H1 (cell line): ENCODE measurements at regions not wholly inside any gene's neighbourhood (a gene's known extent, or its start where the extent isn't known, plus 50 kb on each side); places are given as distances from the start of the nearest gene placed in this dataset.
"Not testable (repeated sequence)": the region's sequence is repeated elsewhere in the genome, so short reads cannot be mapped to it uniquely, and the experiment has no call there.

ENCODE experiments used
- CTCF ChIA-PET: fragments of 300-600 bp; sonication (Branson Sonifier 250); formaldehyde crosslinking; loops from one replicate; lab custom pipeline; 2021; ENCODE audit not compliant: partially characterized antibody; lab: Charles Lee
- POLR2A ChIA-PET: fragments of 300-600 bp; sonication (Branson Sonifier 250); formaldehyde crosslinking; loops from one replicate; lab custom pipeline; 2021; ENCODE audit warnings: inconsistent platforms; ENCODE audit not compliant: partially characterized antibody; lab: Charles Lee
- DNase-seq, 2 experiments: peaks; one replicate each; pipeline versions ENCODE4 v3.0.0 to v3.0.0-alpha.2; 2010 to 2022; ENCODE audit warnings: low spot score in 2 of 2, low read depth in 1 of 2, mixed read lengths in 1 of 2
- FAIRE-seq: peaks from 2 replicates; lab custom pipeline; 2011; peaks lifted over from hg19 to GRCh38; lab: Jason Lieb, UNC
- H2AFZ ChIP-seq: 2 replicates; pipeline ENCODE4 v1.8.1; 2012; ENCODE audit warnings: low read length, inconsistent platforms
- H2AK5ac ChIP-seq: 2 replicates; pipeline ENCODE4 v1.6.1; 2013; ENCODE audit warnings: low read depth, low read length
- H2BK120ac ChIP-seq: replicated peaks from 2 replicates; pipeline ENCODE3; 2013; ENCODE audit warnings: low read depth, low read length, inconsistent platforms
- H2BK12ac ChIP-seq: 2 replicates; pipeline ENCODE4 v1.6.1; 2013; ENCODE audit warnings: low read depth, low read length
- H2BK15ac ChIP-seq: 2 replicates; pipeline ENCODE4 v1.6.1; 2013; ENCODE audit warnings: low read length
- H2BK20ac ChIP-seq: 2 replicates; pipeline ENCODE4 v1.6.1; 2013; ENCODE audit warnings: low read length
- H2BK5ac ChIP-seq: 2 replicates; pipeline ENCODE4 v1.6.1; 2013; ENCODE audit warnings: low read depth, low read length
- H3K14ac ChIP-seq: 2 replicates; pipeline ENCODE4 v1.6.1; 2013; ENCODE audit warnings: inconsistent platforms; ENCODE audit not compliant: insufficient read length
- H3K18ac ChIP-seq: 2 replicates; pipeline ENCODE4 v1.6.1; 2013; ENCODE audit warnings: low read length; ENCODE audit errors: extremely low read depth
- H3K23ac ChIP-seq: 2 replicates; pipeline ENCODE4 v1.6.1; 2013; ENCODE audit warnings: inconsistent platforms; ENCODE audit not compliant: insufficient read length
- H3K23me2 ChIP-seq: 2 replicates; pipeline ENCODE4 v1.6.1; 2013; ENCODE audit warnings: low read depth, low read length
- H3K27ac ChIP-seq: 2 replicates; pipeline ENCODE4 v1.6.1; 2011; ENCODE audit warnings: low read depth, low read length, inconsistent platforms
- H3K27me3 ChIP-seq, 4 experiments: replicated peaks in 1 of 4; 1 replicate in 1 of 4; 2 replicates in 3 of 4; pipeline versions ENCODE4 v1.6.1 to v1.8.1; 2011 to 2013; ENCODE audit warnings: low read length in 3 of 4, mild to moderate bottlenecking in 3 of 4, inconsistent platforms in 2 of 4, mixed read lengths in 2 of 4, moderate library complexity in 1 of 4; ENCODE audit not compliant: control insufficient read depth in 3 of 4, insufficient read depth in 3 of 4; ENCODE audit errors: extremely low read depth in 1 of 4
- H3K36me3 ChIP-seq, 4 experiments: 2 replicates each; pipeline versions ENCODE4 v1.6.1 to v1.8.1; 2011 to 2013; ENCODE audit warnings: mild to moderate bottlenecking in 4 of 4, low read length in 3 of 4, moderate library complexity in 2 of 4, control low read depth in 1 of 4, inconsistent platforms in 1 of 4; ENCODE audit not compliant: insufficient read depth in 4 of 4, control insufficient read depth in 2 of 4
- H3K4ac ChIP-seq: replicated peaks from 2 replicates; pipeline ENCODE3; 2013; ENCODE audit warnings: low read length, low read depth, mixed read lengths, inconsistent platforms; ENCODE audit not compliant: insufficient read length
- H3K4me1 ChIP-seq, 4 experiments: replicated peaks in 1 of 4; 1 replicate in 1 of 4; 2 replicates in 3 of 4; pipeline versions ENCODE4 v1.6.1 to v1.8.1; 2011 to 2013; ENCODE audit warnings: low read length in 3 of 4, inconsistent platforms in 2 of 4, mixed read lengths in 1 of 4; ENCODE audit not compliant: insufficient read depth in 4 of 4, control insufficient read depth in 3 of 4
- H3K4me2 ChIP-seq, 2 experiments: 2 replicates each; pipeline versions ENCODE4 v1.6.1 to v1.8.1; 2011 to 2013; ENCODE audit warnings: low read depth in 2 of 2, low read length in 2 of 2, control low read depth in 1 of 2, inconsistent platforms in 1 of 2, mild to moderate bottlenecking in 1 of 2; ENCODE audit not compliant: insufficient read depth in 1 of 2
- H3K4me3 ChIP-seq, 4 experiments: fragments of 200-600, 300-600 bp in 1 of 4; sonication (generic), shearing (Covaris generic), sonication (Bioruptor Twin) in 1 of 4; 2 replicates each; pipeline versions ENCODE4 v1.5.1 to v1.8.1; 2011 to 2016; ENCODE audit warnings: low read length in 4 of 4, low read depth in 3 of 4, control low read depth in 2 of 4, inconsistent platforms in 2 of 4, mild to moderate bottlenecking in 2 of 4, mixed read lengths in 1 of 4, moderate library complexity in 1 of 4; ENCODE audit not compliant: insufficient read depth in 2 of 4; ENCODE audit errors: extremely low read depth in 1 of 4
- H3K56ac ChIP-seq: replicated peaks from 2 replicates; pipeline ENCODE3; 2013; ENCODE audit warnings: low read depth, mild to moderate bottlenecking, mixed read lengths, low read length, inconsistent platforms; ENCODE audit not compliant: insufficient read length
- H3K79me1 ChIP-seq: 2 replicates; pipeline ENCODE4 v1.6.1; 2013; ENCODE audit warnings: low read depth, low read length, control low read depth
- H3K79me2 ChIP-seq, 2 experiments: 2 replicates each; pipeline versions ENCODE4 v1.6.1 to v1.8.1; 2012 to 2013; ENCODE audit warnings: low read length in 2 of 2, mild to moderate bottlenecking in 2 of 2, inconsistent platforms in 1 of 2; ENCODE audit not compliant: insufficient read depth in 2 of 2, control insufficient read depth in 1 of 2
- H3K9ac ChIP-seq, 4 experiments: replicated peaks in 1 of 4; 1 replicate in 1 of 4; 2 replicates in 3 of 4; pipeline versions ENCODE4 v1.6.1 to v1.8.1; 2011 to 2013; ENCODE audit warnings: low read depth in 3 of 4, low read length in 3 of 4, control low read depth in 2 of 4, mild to moderate bottlenecking in 2 of 4, moderate library complexity in 2 of 4, inconsistent platforms in 1 of 4; ENCODE audit errors: extremely low read depth in 1 of 4
- H3K9me3 ChIP-seq, 2 experiments: 2 replicates each; pipeline versions ENCODE4 v1.6.1 to v1.8.1; 2012 to 2013; ENCODE audit warnings: mild to moderate bottlenecking in 2 of 2, moderate library complexity in 2 of 2, control low read depth in 1 of 2, inconsistent platforms in 1 of 2, low read depth in 1 of 2, low read length in 1 of 2, mixed read lengths in 1 of 2; ENCODE audit not compliant: insufficient read depth in 2 of 2
- H4K20me1 ChIP-seq, 2 experiments: replicated peaks in 1 of 2; 2 replicates each; pipeline versions ENCODE3 to v1.8.1; 2011 to 2013; ENCODE audit warnings: inconsistent platforms in 2 of 2, low read length in 2 of 2, mild to moderate bottlenecking in 1 of 2; ENCODE audit not compliant: insufficient read depth in 2 of 2, control insufficient read depth in 1 of 2
- H4K5ac ChIP-seq: 2 replicates; pipeline ENCODE4 v1.6.1; 2013; ENCODE audit warnings: low read length, low read depth, mixed read lengths, inconsistent platforms; ENCODE audit not compliant: insufficient read length
- H4K8ac ChIP-seq: 2 replicates; pipeline ENCODE4 v1.8.0; 2013; ENCODE audit warnings: mild to moderate bottlenecking, moderate library complexity, low read length, inconsistent platforms; ENCODE audit not compliant: insufficient read depth; ENCODE audit errors: extremely low read depth
- H4K91ac ChIP-seq: replicated peaks from 2 replicates; pipeline ENCODE3; 2013; ENCODE audit warnings: low read length, mixed read lengths, inconsistent platforms; ENCODE audit not compliant: insufficient read length
- WGBS, 2 experiments: shearing (Covaris generic) in 1 of 2; methylation state at CpG; one replicate each; pipeline versions ENCODE4 v1.1.6 to v1.1.7; 2013 to 2015; ENCODE audit warnings: low lambda C conversion rate in 2 of 2, mixed read lengths in 2 of 2, inconsistent platforms in 1 of 2, low coverage in 1 of 2, missing lambda C conversion rate in 1 of 2; ENCODE audit not compliant: insufficient replicate concordance in 2 of 2, insufficient coverage in 1 of 2, insufficient read length in 1 of 2; ENCODE audit errors: extremely low coverage in 1 of 2, missing lambda C conversion rate in 1 of 2; 5-methylcytosine and 5-hydroxymethylcytosine counted together

DNA sequence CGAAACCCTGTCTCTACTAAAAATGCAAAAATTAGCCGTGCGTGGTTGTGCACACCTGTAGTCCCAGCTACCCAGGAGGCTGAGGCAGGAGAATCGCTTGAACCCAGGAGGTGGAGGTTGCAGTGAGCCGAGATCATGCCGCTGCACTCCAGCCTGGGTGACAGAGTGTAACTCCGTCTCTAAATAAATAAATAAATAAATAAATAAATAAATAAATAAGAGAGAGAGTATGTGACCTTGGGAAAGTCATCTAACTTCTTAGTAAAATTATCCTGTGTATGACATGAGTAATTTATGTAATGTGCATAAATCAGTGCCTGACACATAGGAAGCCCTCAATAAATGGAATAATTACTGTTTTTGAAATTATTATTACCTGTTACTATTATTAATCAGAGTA lies 57.5 kb upstream of the ACSL4 start:
- H2AFZ ChIP-seq, H2BK20ac ChIP-seq, H3K27ac ChIP-seq, H3K9me3 ChIP-seq, H2BK12ac ChIP-seq, H2BK15ac ChIP-seq, H3K18ac ChIP-seq, H2BK5ac ChIP-seq, H3K4me2 ChIP-seq, H3K79me2 ChIP-seq, H3K14ac ChIP-seq, H2AK5ac ChIP-seq, H3K4me3 ChIP-seq, H3K36me3 ChIP-seq, FAIRE-seq, H2BK120ac ChIP-seq, H4K20me1 ChIP-seq, H3K27me3 ChIP-seq, H3K79me1 ChIP-seq, H3K56ac ChIP-seq, H4K91ac ChIP-seq, CTCF ChIA-PET, H3K4me1 ChIP-seq, H3K9ac ChIP-seq, H4K8ac ChIP-seq, H4K5ac ChIP-seq, H3K23me2 ChIP-seq, DNase-seq, H3K4ac ChIP-seq, POLR2A ChIA-PET, H3K23ac ChIP-seq: not testable (repeated sequence)
- WGBS, 2 experiments, result 83% methylated on average over 3 of the region's 7 CpGs; no CpG with 5 or more reads in 1 of the 2 experiments
